Panc1 (cell line): ENCODE measurements at regions not wholly inside any gene's neighbourhood (a gene's known extent, or its start where the extent isn't known, plus 50 kb on each side); places are given as distances from the start of the nearest gene placed in this dataset.

Experiments used
- POLR2AphosphoS5 ChIP-seq: IDR thresholded peaks from 2 replicates; pipeline ENCODE4 v1.6.1; 2012; ENCODE audit warnings: mild to moderate bottlenecking, low read depth, low read length, moderate library complexity
- SIN3A ChIP-seq: IDR thresholded peaks from 2 replicates; pipeline ENCODE4 v1.6.1; 2012; ENCODE audit warnings: low read depth, mild to moderate bottlenecking, low read length, moderate library complexity, borderline replicate concordance; ENCODE audit not compliant: insufficient read depth
- TCF7L2 ChIP-seq: IDR thresholded peaks from 2 replicates; pipeline ENCODE4 v1.6.1; 2011; ENCODE audit warnings: mild to moderate bottlenecking, low read depth, low read length, inconsistent platforms
- TF ChIP-seq, protein P1 (sequence below): fragments of 450-650 bp; IDR thresholded peaks from 2 replicates; pipeline ENCODE4 v1.5.1; 2017; ENCODE audit warnings: mild to moderate bottlenecking
- TF ChIP-seq, protein P2 (sequence below), 2 experiments: IDR thresholded peaks; 2 replicates each; pipeline ENCODE4 v1.6.1; 2011 to 2012; ENCODE audit warnings: low read depth in 2 of 2, control low read depth in 1 of 2, low read length in 1 of 2, mild to moderate bottlenecking in 1 of 2, moderate library complexity in 1 of 2; ENCODE audit not compliant: insufficient read depth in 1 of 2

DNA sequence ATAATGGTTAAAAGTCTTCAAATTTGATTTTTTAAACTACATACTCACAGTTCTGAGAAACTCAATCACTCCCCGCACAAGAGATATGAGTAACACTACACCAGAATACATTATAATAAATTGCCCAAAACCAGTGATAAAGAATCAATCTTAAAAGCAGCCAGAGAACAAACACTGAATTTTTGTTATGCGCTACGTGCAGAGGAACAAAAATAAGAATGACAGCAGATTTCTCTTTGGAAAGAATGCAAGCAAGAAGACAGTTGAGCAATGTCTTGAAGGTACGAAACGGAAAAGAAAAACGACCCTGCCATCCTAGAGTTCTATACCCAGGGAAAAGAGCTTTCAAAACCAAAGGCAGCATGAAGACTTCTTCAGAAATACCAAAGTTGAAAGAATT lies 216.7 kb downstream of the TTLL2 start:
- TF ChIP-seq, protein P1, sequence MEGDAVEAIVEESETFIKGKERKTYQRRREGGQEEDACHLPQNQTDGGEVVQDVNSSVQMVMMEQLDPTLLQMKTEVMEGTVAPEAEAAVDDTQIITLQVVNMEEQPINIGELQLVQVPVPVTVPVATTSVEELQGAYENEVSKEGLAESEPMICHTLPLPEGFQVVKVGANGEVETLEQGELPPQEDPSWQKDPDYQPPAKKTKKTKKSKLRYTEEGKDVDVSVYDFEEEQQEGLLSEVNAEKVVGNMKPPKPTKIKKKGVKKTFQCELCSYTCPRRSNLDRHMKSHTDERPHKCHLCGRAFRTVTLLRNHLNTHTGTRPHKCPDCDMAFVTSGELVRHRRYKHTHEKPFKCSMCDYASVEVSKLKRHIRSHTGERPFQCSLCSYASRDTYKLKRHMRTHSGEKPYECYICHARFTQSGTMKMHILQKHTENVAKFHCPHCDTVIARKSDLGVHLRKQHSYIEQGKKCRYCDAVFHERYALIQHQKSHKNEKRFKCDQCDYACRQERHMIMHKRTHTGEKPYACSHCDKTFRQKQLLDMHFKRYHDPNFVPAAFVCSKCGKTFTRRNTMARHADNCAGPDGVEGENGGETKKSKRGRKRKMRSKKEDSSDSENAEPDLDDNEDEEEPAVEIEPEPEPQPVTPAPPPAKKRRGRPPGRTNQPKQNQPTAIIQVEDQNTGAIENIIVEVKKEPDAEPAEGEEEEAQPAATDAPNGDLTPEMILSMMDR: no peak
- TF ChIP-seq POLR2AphosphoS5: no peak
- no peak for TF ChIP-seq TCF7L2
- TF ChIP-seq, protein P2, sequence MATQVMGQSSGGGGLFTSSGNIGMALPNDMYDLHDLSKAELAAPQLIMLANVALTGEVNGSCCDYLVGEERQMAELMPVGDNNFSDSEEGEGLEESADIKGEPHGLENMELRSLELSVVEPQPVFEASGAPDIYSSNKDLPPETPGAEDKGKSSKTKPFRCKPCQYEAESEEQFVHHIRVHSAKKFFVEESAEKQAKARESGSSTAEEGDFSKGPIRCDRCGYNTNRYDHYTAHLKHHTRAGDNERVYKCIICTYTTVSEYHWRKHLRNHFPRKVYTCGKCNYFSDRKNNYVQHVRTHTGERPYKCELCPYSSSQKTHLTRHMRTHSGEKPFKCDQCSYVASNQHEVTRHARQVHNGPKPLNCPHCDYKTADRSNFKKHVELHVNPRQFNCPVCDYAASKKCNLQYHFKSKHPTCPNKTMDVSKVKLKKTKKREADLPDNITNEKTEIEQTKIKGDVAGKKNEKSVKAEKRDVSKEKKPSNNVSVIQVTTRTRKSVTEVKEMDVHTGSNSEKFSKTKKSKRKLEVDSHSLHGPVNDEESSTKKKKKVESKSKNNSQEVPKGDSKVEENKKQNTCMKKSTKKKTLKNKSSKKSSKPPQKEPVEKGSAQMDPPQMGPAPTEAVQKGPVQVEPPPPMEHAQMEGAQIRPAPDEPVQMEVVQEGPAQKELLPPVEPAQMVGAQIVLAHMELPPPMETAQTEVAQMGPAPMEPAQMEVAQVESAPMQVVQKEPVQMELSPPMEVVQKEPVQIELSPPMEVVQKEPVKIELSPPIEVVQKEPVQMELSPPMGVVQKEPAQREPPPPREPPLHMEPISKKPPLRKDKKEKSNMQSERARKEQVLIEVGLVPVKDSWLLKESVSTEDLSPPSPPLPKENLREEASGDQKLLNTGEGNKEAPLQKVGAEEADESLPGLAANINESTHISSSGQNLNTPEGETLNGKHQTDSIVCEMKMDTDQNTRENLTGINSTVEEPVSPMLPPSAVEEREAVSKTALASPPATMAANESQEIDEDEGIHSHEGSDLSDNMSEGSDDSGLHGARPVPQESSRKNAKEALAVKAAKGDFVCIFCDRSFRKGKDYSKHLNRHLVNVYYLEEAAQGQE (IDR thresholded peaks at IDR 0.05; ENCODE audit: insufficient read depth in 1 of 2, low read depth in 2 of 2, low read length in 1 of 2): no peak
- TF ChIP-seq SIN3A: no peak
